Subcutaneous abdominal adipose tissue (tissue), 5 donors: ENCODE measurements at regions not wholly inside any gene's neighbourhood (a gene's known extent, or its start where the extent isn't known, plus 50 kb on each side); places are given as distances from the start of the nearest gene placed in this dataset.

Source experiments
- H3K27ac ChIP-seq: one replicate; pipeline ENCODE4 v1.7.0; 2013; ENCODE audit warnings: low read depth, mild to moderate bottlenecking, inconsistent platforms, low read length, moderate library complexity
- H3K27me3 ChIP-seq, 5 donors: one replicate each; pipeline ENCODE4 v1.7.0; 2013; ENCODE audit warnings: low read length in 5 of 5, inconsistent platforms in 1 of 5; ENCODE audit not compliant: control insufficient read depth in 5 of 5, insufficient read depth in 4 of 5
- H3K36me3 ChIP-seq, 5 donors: one replicate each; pipeline ENCODE4 v1.7.0; 2013; ENCODE audit warnings: low read length in 5 of 5; ENCODE audit not compliant: control insufficient read depth in 5 of 5, insufficient read depth in 5 of 5
- H3K4me1 ChIP-seq, 5 donors: one replicate each; pipeline ENCODE4 v1.7.0; 2013; ENCODE audit warnings: low read length in 5 of 5, mild to moderate bottlenecking in 3 of 5, moderate library complexity in 1 of 5; ENCODE audit not compliant: control insufficient read depth in 5 of 5, insufficient read depth in 5 of 5
- H3K4me3 ChIP-seq, 5 donors: one replicate each; pipeline ENCODE4 v1.7.0; 2013; ENCODE audit warnings: low read length in 5 of 5, low read depth in 1 of 5
- H3K9ac ChIP-seq, 5 donors: one replicate each; pipeline ENCODE4 v1.7.0; 2013; ENCODE audit warnings: low read length in 5 of 5, mild to moderate bottlenecking in 4 of 5, moderate library complexity in 3 of 5
- H3K9me3 ChIP-seq, 5 donors: one replicate each; pipeline ENCODE4 v1.7.0; 2013; ENCODE audit warnings: low read length in 5 of 5; ENCODE audit not compliant: control insufficient read depth in 5 of 5
- donor health status: healthy.
- donor health status: healthy.
- donor health status: healthy.
- donor health status: healthy.
- donor health status: healthy.

DNA sequence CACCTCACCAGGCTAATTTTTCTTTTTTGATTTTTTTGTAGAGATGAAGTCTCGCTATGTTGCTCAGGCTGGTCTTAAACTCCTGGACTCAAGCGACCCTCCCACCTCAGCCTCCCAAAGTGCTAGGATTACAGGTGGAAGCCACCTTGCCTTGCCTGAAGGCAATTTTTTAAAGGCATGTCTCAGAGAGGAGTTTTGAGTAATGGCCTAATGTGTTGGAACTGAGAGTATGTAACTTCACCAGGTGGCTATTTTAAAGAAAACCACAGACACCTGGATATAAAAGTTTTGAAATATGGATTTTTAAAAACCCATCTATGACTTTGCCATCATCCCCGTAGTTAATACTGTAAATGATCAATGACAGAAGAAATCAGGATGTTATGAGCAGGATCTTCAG, 119.8 kb upstream of the ATP8B1 start:
- H3K4me3 ChIP-seq, result no peak overlapping the region
- H3K9me3 ChIP-seq, result no peaks in the 10 kb centered on the region
- H3K27me3 ChIP-seq, result no peaks in the 10 kb centered on the region
- H3K9ac ChIP-seq, result no peak overlapping the region
- H3K27ac ChIP-seq, result no peak overlapping the region
- peaks cover 0 to 3% (median 0%) of the 10 kb centered on the region in 5 donors for H3K4me1 ChIP-seq
- H3K36me3 ChIP-seq, result no peaks in the 10 kb centered on the region

DNA sequence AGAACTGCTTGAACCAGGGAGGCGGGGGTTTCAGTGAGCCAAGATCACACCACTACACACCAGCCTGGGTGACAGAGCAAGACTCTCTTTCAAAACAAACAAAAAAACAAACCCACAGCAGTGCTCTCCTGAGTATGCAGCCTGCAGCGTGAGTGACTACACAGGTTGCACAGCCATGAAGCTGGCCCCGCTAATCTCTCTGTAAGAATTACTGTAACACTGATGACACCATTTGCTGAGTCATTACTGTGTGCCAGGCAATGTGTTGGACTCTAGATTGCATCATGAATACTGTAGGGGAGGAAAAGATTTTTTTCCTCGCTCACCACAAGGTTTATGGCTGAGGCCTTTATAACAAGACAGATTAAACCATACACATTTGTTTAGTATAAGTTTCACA, 118.6 kb upstream of the ATP8B1 start:
- H3K27ac ChIP-seq, result no peak overlapping the region
- no peak overlapping the region for H3K9ac ChIP-seq
- H3K36me3 ChIP-seq, result no peaks in the 10 kb centered on the region
- H3K4me3 ChIP-seq, result no peak overlapping the region
- no peaks in the 10 kb centered on the region for H3K4me1 ChIP-seq
- no peaks in the 10 kb centered on the region for H3K9me3 ChIP-seq
- H3K27me3 ChIP-seq, result no peaks in the 10 kb centered on the region

DNA sequence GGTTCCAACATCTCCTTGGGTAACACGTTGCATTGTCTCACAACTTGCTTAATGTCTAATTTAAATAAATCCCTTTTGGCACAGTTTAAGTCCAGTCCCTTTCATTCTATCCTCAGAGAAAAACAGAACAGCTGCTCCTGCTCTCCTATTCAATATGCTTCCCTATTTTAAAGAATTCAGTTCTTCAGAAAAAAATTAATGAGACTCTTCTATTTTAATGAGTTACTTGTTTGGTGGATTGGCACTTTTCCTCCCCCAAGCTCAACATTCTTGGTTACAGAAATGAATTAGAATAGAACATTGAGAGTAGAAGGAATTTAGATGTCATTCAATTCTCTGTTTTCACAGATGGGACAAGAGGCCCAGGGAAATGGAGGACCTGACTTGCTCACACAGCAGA, 116.9 kb upstream of the ATP8B1 start:
- Histone ChIP-seq H3K4me3 (no peak overlapping the region), H3K4me1 (peaks cover 0 to 9% (median 0%) of the 10 kb centered on the region in 5 donors), H3K27ac (no peak overlapping the region), H3K9me3 (no peaks in the 10 kb centered on the region), H3K36me3 (no peaks in the 10 kb centered on the region), H3K27me3 (no peaks in the 10 kb centered on the region), H3K9ac (no peak overlapping the region)

DNA sequence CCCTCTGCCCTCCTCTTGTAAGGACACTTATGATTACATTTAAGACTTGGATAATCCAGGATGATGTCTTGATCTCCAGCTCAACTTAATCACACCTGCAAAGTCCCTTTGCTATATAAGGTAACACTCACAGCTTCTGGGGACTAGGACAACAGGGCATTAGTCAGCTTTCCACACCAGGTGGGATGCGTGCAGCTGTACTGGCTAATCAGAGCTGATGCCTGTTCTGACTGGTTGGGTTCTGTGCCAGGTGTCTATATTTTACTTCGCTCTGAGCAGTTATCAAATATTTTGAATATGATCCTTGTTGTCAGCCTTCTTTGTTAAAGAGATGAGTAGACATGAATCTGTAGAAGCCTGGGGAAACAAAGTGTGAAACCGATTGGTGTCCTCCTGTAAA, 115.5 kb upstream of the ATP8B1 start:
- Histone ChIP-seq H3K27ac (no peak overlapping the region), H3K36me3 (no peaks in the 10 kb centered on the region), H3K27me3 (no peaks in the 10 kb centered on the region), H3K9ac (no peak overlapping the region), H3K4me1 (peaks cover 0 to 9% (median 0%) of the 10 kb centered on the region in 5 donors), H3K9me3 (no peaks in the 10 kb centered on the region), H3K4me3 (no peak overlapping the region)

DNA sequence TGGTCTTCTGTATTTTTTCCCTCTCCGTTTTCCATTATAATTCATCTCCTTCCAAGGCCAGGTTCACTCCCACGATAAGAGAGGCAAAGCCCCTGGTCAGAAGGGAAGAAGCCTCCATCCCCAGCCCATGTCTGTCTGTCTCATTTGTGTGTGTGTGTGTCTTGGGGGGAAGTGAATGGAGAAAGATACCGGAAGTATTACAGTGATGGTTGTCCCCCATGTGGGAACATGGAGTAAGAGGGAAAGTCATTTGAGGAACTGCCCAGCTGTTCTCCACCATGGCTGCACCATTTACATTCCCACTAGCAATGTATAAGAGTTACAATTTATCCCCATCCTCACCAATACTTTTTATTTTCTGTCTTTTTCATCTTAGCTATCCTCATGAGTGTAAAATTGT, 113.6 kb upstream of the ATP8B1 start:
- Histone ChIP-seq H3K36me3 (no peaks in the 10 kb centered on the region), H3K4me3 (no peak overlapping the region), H3K9me3 (no peaks in the 10 kb centered on the region), H3K4me1 (peaks cover 0 to 9% (median 0%) of the 10 kb centered on the region in 5 donors), H3K27ac (no peak overlapping the region), H3K27me3 (no peaks in the 10 kb centered on the region), H3K9ac (no peak overlapping the region)

DNA sequence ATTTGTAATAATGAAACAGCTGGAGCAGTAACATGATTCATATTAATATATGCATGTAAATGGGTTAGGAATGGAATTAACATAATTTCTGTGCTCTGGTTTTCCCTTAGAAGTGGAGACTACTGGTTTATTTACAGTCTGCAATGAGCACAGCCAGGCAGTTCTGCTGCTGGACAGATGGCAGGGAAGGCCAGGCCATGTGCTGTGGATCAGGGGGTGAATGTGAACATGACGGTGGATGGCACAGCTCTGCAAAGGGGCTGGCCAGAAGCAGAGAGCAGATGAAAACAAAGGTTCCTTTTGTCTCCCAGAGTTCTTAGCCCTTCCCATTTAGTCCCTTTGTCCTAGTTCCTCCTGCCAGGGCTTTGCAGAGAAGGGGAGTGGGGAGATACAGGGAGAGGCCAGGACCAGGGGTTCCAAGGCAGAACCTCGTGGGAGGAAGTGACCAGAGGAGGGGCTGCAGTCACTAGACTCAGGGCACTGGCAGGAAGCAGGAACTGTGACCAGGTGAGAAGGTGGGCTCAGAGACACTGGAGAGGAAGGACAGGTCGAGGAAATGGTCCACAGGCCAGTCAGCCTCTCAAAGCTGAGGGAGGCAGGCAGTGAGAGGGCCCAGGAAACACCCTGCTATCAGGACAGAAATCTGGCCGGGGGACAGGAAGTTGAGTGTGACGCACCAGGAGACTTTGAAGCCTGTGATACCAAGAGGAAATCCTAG, 112.9 kb upstream of the ATP8B1 start:
- Histone ChIP-seq H3K36me3 (no peaks in the 10 kb centered on the region), H3K27me3 (no peaks in the 10 kb centered on the region), H3K4me1 (peaks cover 0 to 9% (median 0%) of the 10 kb centered on the region in 5 donors), H3K9me3 (no peaks in the 10 kb centered on the region), H3K4me3 (no peak overlapping the region), H3K27ac (no peak overlapping the region), H3K9ac (no peak overlapping the region)

DNA sequence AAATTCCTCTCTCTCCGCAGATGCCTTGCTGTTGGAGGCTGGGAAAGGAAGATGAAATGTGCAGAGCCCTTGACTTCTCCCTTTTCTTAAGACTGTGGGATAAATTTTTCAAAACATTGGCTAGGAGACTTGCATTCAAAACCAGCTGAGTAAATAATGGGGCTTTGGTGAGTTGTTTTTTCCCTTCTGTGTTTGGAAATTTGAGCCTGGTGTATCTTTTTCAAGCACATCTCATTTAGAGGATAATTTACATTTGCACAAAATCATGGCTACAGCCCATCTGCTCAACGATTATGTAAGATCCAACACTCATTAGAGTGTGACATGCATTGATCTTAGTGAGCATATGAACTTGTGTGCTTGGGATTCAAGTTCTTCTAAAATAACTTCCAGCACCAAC, 112.1 kb upstream of the ATP8B1 start:
- Histone ChIP-seq H3K4me3 (no peak overlapping the region), H3K4me1 (peaks cover 0 to 9% (median 0%) of the 10 kb centered on the region in 5 donors), H3K9ac (no peak overlapping the region), H3K27me3 (peaks cover 0 to 2% (median 0%) of the 10 kb centered on the region in 5 donors), H3K9me3 (no peaks in the 10 kb centered on the region), H3K27ac (no peak overlapping the region), H3K36me3 (no peaks in the 10 kb centered on the region)

DNA sequence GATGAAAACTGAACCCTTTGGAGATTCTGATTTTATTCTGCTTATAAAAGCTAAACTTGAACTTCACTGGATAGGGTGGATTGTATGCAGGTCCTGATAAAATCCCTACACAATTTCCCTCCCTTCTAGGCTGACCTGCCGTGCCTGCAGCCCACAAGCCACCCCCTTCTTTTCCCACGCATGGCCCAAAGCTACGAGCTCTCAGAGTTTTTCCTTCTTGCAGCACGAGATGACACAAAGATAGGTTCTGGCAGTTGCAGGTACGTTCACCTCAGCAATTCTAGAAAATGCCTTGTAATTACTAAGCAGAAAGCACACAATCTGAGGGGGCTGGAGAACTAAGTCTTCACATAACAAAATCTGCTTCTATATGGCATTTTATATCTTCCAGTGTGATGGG, 110.6 kb upstream of the ATP8B1 start:
- Histone ChIP-seq H3K27ac (no peak overlapping the region), H3K9ac (no peak overlapping the region), H3K4me1 (peaks cover 0 to 9% (median 0%) of the 10 kb centered on the region in 5 donors), H3K27me3 (peaks cover 0 to 3% (median 0%) of the 10 kb centered on the region in 5 donors), H3K36me3 (no peaks in the 10 kb centered on the region), H3K9me3 (no peaks in the 10 kb centered on the region), H3K4me3 (no peak overlapping the region)

DNA sequence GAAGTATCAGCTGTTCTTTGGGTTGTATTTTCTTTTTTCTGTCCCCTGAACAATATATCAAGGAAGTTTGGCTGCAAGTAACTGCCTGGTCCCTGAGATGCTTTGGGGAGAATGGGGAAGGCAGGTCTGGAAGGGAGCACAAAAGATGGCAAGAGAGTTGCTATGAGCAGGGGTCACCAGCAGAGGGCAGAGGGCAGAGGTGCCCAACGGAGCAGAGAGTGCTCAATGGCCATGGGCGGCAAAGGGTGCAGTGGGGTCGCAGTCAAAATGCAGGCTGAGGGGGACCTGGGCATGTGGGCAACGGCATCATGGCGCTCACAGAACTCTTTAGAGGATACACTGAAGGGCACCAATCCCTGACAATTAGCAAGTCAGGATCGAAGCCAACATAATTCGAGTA, 107.7 kb upstream of the ATP8B1 start:
- Histone ChIP-seq H3K4me1 (peaks cover 0 to under 1% (median 0%) of the 10 kb centered on the region in 5 donors), H3K27me3 (peaks cover 0 to 9% (median 4%) of the 10 kb centered on the region in 5 donors), H3K9me3 (no peaks in the 10 kb centered on the region), H3K4me3 (no peak overlapping the region), H3K27ac (no peak overlapping the region), H3K9ac (no peak overlapping the region), H3K36me3 (no peaks in the 10 kb centered on the region)

DNA sequence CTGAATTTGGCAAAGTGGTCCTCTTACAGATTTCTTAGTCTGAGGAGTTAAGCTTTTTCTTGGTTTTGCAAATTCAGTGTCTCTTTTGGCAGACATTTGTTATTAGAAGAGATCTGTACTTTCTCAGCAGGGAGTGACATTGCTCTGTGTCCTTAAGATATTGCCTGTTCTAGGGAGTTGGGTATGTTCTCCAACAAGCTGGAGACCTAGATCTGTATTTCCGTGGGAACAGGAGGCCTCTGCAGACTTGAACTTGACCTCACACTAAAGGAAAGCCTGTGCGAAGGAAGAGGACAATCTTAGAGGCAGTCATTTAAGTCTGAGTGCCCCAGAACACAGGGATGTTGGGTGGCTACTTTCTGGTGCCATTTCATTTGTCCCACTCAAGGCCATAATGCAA, 107.0 kb upstream of the ATP8B1 start:
- H3K9ac ChIP-seq, result no peak overlapping the region
- H3K4me3 ChIP-seq, result no peak overlapping the region
- H3K27me3 ChIP-seq, result peaks cover 0 to 9% (median 4%) of the 10 kb centered on the region in 5 donors
- H3K9me3 ChIP-seq, result no peaks in the 10 kb centered on the region
- no peak overlapping the region for H3K27ac ChIP-seq
- no peaks in the 10 kb centered on the region for H3K4me1 ChIP-seq
- H3K36me3 ChIP-seq, result no peaks in the 10 kb centered on the region
